Coronary artery (tissue), 2 donors: ENCODE measurements at regions not wholly inside any gene's neighbourhood (a gene's known extent, or its start where the extent isn't known, plus 50 kb on each side); places are given as distances from the start of the nearest gene placed in this dataset.

Experiments
- DNase-seq: peaks from one replicate; pipeline ENCODE4 v3.0.0-alpha.2; 2017; ENCODE audit warnings: low spot score
- H3K27ac ChIP-seq, 2 donors: fragments of 200-600 bp; sonication (generic); one replicate each; pipeline ENCODE4 v1.5.1; 2016 to 2019
- H3K4me3 ChIP-seq: fragments of 200-600 bp; sonication (generic); 2 replicates; pipeline ENCODE4 v1.5.1; 2016; ENCODE audit warnings: mild to moderate bottlenecking, moderate library complexity
- TF ChIP-seq, protein P1 (sequence below): fragments of 200-600 bp; sonication (generic); IDR thresholded peaks from one replicate; pipeline ENCODE4 v1.5.1; 2019; ENCODE audit warnings: antibody characterized with exemption

DNA sequence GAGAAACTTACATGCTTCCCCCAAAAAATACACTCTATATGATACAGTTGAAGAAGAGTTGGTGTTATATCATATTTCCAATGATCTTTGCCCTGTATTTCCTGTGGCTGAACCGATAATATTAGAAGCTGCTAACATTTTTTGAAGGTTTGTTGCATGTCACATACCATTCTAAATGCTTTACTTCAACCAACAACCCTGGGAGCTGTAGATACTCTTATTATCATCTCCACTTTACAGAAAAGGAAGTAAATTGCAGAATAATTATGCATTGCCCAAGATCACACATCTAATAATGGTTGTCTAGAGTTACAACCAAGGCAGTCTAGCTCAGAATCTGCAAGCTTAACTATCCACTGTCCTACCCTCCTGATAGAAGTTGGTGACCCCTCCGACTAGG is 182.8 kb downstream of the NUAK1 start:
- TF ChIP-seq, protein P1, sequence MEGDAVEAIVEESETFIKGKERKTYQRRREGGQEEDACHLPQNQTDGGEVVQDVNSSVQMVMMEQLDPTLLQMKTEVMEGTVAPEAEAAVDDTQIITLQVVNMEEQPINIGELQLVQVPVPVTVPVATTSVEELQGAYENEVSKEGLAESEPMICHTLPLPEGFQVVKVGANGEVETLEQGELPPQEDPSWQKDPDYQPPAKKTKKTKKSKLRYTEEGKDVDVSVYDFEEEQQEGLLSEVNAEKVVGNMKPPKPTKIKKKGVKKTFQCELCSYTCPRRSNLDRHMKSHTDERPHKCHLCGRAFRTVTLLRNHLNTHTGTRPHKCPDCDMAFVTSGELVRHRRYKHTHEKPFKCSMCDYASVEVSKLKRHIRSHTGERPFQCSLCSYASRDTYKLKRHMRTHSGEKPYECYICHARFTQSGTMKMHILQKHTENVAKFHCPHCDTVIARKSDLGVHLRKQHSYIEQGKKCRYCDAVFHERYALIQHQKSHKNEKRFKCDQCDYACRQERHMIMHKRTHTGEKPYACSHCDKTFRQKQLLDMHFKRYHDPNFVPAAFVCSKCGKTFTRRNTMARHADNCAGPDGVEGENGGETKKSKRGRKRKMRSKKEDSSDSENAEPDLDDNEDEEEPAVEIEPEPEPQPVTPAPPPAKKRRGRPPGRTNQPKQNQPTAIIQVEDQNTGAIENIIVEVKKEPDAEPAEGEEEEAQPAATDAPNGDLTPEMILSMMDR = no peak
- peak overlapping the region in 1 of 2 donors; percentile 71 for H3K27ac ChIP-seq

DNA sequence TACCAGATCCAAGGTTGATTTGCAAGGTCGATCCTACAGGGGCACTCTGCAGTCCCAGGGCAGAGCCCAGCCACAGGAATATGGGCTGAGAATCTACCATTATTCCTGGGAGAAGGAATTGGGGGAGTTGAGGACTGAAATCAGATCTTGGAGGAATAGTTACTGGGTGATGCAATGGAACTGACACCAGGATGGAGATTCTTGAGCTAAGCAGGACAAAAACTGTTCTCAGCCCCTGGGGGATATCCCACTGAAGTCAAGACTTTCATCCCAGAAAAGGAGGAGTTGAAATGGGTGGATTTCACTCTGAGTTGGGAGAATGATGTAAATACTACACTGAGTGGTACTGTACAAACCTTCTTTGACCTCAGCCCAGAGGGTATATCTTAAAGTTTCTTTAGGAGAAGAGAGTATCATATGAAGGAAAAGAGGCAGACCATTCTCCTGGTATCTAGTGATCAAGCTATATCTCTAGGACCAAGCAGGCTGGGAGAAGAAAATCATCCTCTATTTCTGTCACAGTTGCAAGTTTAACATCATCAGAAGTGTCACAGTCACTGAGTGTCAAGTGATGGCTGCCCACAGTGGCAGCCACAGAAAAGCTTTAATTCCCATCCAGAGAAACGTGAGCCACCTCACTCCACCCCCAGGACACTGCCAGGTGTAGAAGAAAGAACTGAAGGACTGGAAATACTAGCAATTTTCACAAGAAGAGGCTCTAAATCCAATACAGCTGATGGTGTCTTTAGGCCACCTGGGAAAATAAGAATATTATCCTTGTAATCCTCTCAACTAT is 181.9 kb downstream of the NUAK1 start:
- TF ChIP-seq, protein P1 = no peak
- Histone ChIP-seq H3K4me3 (no peak overlapping the region), H3K27ac (no peak overlapping the region)
- no peak for DNase-seq

More for the DNA sequence above, 182.8 kb downstream of the NUAK1 start:
- no peak for DNase-seq
- H3K4me3 ChIP-seq = no peak overlapping the region

DNA sequence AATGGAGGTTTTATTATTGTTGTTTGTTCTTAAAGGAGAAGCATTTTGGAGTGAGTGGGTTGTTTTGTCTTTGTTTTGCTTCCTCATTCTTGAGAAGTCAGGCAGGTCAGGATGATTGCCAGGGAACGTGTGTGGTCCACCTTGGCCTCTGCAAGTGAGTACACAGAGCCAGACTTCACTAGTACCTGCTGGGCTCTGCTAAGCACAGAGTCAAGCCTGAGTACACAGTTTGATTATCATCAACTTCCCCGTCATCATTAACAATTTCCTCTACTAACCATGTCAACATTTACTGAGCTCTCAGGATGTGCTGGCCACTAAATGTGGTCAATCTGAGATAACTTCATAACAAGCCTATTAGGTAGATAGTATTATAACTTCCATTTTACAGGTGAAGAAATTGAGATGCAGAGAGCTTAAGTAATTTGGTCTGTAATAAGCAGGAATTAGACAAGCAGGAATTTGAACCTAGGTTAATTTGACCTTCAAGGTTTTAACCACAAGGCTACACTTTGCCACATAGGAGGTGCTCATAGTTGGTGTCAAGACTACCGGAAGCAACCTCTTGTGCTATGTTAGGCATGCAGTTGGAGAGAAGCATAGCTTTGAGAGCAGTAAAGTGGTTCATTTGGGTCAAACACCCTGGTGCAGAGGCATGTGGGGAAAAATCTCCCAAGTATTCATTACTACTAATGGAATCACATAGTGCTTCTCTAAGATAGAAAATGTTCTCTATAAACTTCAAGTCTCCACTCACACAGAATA is 178.3 kb downstream of the NUAK1 start:
- DNase-seq = peak; percentile 12
- no peak overlapping the region for H3K27ac ChIP-seq
- no peak overlapping the region for H3K4me3 ChIP-seq
- TF ChIP-seq, protein P1 = no peak

DNA sequence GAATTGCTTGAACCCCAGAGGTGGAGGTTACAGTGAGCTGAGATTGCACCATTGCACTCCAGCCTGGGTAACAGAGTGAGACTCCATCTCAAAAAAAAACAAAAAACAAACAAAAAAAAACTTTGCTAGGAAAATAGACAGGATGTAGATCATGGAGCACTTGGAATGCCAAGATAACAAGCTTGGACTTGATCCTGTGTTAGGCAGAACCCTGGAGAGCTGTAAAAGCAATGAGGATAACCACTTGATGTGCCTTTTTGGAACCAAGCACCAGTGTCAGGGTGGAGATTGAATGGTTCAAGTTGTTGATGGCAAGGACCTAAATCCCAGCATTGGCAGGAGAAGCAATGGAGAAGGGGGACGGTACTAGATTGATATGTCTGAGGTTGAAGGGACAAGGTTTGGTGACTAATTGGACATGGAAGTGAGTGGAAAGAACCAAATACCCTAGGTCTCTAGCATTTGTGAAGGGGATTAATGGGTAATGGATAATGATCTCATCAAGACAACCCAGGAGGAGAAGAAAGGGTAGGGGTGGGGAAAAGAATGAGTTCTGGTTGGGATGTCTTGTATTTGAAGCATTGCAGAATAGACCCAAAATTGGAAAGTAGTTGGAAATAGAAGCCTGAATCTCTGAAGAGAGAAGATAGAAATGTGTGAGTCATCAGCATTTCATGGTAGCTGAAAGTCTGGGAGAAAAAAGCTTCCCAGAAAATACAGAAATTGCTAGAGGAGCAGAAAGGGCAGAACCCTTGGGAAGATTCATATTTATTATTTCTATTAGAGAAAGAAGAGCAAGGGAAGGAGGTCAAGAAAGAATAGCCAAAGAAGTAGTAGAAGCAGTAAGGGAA is 176.7 kb downstream of the NUAK1 start:
- Histone ChIP-seq H3K27ac (peak overlapping the region in 1 of 2 donors; percentile 31), H3K4me3 (no peak overlapping the region)
- TF ChIP-seq, protein P1 = no peak
- no peak for DNase-seq

DNA sequence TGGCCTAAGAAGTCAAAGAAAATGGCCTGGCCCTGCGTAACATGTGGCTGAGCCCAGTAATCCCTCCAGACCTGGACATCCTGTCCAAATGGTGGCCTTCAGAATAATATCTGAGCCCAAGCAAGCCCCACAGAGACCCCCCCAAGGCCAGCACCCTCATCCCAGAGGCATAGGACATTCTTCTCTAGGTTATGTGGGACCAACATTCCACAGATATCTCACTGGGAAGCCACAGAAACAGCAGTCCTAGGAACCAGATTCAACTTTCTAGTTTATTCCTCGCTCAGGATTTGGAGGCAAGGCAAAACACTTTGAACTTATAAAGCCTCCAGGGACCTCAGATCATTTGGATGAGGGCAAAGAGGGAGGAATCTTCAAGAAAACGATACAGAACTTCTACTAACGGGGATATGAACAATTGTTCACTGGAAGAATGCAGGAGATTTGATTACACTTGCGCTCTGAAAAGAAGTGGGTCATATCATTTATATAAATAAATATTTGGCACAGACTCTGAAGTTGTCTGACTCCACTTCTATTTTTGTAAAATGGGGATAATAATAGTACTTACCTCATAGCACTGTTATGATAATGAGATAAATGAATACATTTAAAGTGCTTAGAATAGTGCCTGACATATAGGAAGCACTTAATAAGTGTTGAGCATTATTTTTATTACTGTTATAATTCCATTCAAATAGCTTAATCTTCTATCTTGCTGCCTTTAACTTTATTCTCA is 171.5 kb downstream of the NUAK1 start:
- Histone ChIP-seq H3K27ac (peak overlapping the region; percentile 82 to 88), H3K4me3 (no peak overlapping the region)
- TF ChIP-seq, protein P1 = no peak
- no peak for DNase-seq

DNA sequence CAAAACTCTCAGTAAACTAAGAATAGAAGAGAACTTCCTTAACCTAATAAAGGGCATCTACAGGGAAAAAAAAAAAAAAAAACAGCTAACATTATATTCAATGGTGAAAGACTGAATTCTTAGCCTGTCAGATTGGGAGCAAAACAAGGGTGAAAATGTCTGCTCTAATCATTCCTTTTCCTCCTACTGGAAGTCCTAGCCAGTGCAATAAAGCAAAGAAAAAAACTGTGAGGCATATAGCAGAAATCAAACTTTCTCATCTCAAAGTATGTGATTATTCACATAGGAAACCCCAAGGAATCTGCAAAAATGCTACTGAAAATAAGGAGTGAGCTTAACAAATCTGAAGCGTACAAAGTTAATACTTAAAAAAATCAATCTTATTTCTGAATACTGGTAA is 170.7 kb downstream of the NUAK1 start:
- H3K4me3 ChIP-seq = no peak overlapping the region
- DNase-seq = no peak
- peak overlapping the region in 1 of 2 donors; percentile 82 for H3K27ac ChIP-seq
- TF ChIP-seq, protein P1 = no peak
